GM18517 (cell line): ENCODE measurements at regions not wholly inside any gene's neighbourhood (a gene's known extent, or its start where the extent isn't known, plus 50 kb on each side); places are given as distances from the start of the nearest gene placed in this dataset.
"Not testable (repeated sequence)": the region's sequence is repeated elsewhere in the genome, so short reads cannot be mapped to it uniquely, and the experiment has no call there.

Source experiments
- ATAC-seq: cut with Tn5 transposase; IDR thresholded peaks from one replicate; pipeline ENCODE4 v1.9.1; 2021; ENCODE audit warnings: mild to moderate bottlenecking, moderate library complexity; ENCODE audit not compliant: unreplicated experiment

- ATAC-seq, result no peak
Observed at GRCh38 chr7:126178865-126179264, 1073.9 kb downstream of the GRM8 start.

GRCh38 chr7:126177782-126178181 lies 1075.0 kb downstream of the GRM8 start:
- ATAC-seq, result no peak

DNA sequence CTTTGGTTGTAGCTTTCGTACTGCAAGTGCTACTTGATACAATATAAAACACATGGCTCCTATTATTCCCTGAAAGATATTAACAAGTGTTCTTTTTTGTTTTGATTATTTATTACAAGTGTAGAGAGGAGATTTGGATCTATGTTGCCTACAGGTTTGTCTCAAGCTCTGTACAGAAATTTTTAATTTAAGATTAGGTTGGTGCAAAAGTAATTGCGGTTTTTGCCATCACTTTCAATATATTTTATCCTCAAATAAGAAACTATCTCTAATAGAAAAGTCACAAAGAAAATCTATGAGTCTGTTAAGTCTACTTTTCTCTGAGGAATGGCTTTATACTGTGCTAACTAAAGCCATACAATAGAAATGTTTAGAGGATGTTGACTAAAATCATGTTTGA lies 1086.1 kb downstream of the GRM8 start:
- no peak for ATAC-seq

DNA sequence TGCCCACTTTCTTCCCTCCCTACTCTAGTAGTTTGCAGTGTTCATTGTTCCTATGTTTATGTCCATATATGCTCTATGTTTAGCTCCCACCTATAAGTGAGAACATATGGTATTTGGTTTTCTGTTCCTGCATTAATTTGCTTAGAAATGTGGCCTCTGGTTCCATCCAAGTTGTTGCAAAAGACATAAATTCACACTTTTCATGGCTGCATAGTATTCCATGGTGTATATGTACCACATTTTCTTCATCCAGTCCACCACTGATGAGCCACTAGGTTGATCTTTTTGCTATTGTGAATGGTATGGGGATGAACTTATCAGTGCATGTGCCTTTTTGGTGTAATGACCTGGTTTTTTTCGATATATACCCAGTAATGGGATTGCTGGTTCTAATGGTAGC lies 1089.1 kb downstream of the GRM8 start:
- ATAC-seq, result no peak

- no peak for ATAC-seq
Observed at GRCh38 chr7:126157391-126157790, 1095.3 kb downstream of the GRM8 start.

DNA sequence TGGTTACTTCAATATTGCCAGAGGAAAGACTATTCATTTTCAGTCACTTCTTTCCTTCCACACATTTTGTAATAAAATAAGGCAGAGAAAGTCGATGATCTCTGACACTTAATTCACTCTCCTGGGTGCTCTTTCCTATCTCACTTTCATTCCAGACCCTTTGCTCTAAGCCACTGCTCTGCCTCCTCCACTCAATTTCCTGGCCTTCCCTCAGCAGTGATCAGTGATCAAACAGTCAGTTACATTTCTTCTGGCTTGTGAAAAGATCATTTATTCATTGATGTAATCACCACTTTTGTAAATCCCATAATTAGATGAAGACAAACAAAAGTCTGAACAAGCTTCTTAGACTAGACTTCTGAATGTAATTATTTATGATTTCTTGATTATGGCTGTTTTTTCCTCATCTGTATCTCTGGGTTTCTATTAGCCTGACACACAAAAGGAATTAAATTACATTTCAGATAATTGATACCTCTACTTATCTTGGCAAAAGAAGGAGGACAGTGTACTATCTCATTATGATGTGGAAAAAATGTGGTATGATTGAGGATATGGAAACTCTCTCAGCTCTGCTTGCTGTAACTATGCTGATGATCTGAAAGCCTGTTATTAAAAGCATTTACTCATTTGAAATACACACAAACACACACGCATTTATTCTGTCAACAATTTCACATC lies 1102.3 kb downstream of the GRM8 start:
- no peak for ATAC-seq

DNA sequence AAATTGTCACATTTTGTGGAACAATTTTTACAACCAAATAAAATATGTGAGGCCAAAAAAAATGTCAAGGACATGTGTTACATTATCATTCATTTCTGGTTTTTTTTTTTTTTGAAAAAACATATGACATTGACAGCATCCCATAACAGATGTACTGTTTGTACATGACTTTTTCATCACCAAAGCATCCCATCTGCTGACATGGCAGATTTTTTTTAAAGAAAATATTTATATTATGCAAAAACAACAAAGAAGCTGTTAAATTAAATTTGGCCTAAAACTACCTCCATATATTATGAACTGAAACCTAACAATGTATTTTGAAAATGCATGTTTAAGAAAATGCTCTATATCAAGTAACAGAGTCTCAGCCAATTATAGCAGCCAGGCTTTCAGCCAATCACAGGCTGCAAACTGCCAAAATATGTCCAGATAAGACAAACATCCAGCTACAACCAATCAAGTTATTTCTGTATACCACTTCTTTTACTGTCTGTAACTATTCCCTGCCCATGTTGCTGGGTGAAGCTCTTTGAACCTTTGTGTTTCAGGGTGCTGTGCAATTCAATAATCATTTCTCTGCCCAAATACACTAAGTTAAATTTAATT lies 1111.8 kb downstream of the GRM8 start:
- no peak for ATAC-seq

DNA sequence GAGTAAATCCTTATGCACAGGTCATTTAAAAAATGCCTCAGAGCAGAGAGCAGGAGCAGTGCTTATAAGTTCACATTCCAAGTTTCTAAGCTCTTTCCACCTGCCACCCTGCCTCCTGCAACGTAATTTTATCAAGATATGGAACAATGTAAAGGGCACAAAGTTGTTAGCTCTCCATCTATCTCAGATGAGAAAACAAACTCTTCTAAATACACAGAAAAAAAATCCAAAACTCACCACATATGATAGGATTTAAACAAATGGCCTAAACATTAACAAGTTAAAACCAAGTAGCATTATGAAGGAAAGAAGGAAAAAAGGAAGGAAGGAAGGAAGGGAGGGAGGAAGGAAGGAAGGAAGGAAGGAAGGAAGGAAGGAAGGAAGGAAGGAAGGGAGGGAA lies 1132.8 kb downstream of the GRM8 start:
- no peak for ATAC-seq

DNA sequence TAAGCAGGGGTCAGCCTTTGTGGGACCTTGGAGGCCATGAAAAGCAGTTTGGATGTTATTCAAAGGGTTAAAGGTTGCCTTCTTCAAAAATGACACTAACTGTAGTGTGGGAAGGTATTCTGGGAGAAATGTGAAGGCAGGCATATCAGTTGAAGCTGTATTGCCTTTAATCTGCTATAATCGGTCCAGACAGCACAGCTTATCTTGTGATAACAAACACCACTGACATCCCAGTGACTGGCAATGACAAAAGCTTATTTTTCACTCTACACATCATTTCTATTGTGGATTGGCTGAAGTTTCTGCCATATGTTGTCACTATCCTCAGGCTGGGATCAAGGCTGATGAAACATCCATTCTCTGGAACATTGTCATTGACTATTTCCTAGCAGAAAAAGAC lies 1149.2 kb downstream of the GRM8 start:
- ATAC-seq, result no peak

- ATAC-seq, result no peak
Observed at GRCh38 chr7:126083014-126083413, 1153.4 kb upstream of the POT1 start.

GRCh38 chr7:126079581-126079980 lies 1150.0 kb upstream of the POT1 start:
- no peak for ATAC-seq

DNA sequence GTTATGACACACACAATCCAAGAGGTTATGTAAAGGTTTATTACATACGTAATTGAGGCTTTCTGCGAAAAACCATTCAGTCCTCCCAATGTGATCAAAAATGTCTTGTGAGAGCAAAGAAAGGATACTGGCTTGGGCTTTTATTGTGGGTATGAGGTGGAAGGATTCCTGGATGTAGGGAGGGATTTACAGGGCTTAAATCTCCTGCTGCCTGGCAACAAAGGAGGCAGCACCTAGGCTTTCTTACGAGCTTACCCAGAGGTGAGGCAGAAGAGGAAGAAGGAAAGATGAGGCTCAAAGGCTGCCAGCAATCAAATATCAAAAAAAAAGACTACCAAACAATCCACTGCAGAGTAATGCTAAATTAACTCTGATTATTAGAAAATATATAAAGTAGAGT lies 1149.5 kb upstream of the POT1 start:
- ATAC-seq, result no peak

- ATAC-seq, result no peak
Observed at GRCh38 chr7:126065766-126066165, 1136.1 kb upstream of the POT1 start.

- no peak for ATAC-seq
Observed at GRCh38 chr7:126057979-126058378, 1128.4 kb upstream of the POT1 start.

DNA sequence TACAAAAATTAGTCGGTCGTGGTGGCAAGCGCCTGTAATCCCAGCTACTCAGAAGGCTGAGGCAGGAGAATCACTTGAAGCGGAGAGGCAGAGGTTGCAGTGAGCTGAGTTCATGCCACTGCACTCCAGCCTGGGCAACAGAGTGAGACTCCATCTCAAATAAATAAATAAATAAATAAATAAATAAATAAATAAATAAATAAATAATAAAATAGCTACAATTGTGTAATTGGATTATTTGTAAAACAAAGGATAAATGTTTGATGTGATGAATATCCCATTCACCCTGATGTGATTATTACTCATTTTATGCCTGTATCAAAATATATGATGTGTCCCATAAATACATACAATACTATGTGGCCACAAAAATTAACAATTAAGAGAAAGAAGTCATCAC lies 1127.0 kb upstream of the POT1 start:
- not testable (repeated sequence) for ATAC-seq

DNA sequence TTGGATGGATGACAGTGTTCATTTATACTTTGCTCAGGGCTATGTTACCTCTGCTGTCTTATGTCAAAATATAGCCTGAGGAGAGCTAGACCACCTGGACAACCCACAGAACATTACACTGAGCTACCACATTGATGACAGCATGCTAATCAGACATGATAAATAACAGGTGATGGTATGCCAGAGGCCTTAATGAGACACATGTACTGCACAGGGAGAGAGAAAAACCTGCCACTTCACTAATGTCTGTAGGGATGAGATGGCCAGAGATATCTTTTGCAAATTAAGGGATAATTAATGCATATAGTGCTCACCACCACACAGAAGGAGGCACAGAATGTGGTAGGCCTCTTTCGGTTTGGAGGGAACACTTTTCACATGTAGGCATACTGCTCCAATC lies 1122.6 kb upstream of the POT1 start:
- ATAC-seq, result no peak

GRCh38 chr7:126044662-126045061 lies 1115.0 kb upstream of the POT1 start:
- ATAC-seq, result no peak

GRCh38 chr7:126041472-126041871 lies 1111.8 kb upstream of the POT1 start:
- no peak for ATAC-seq

DNA sequence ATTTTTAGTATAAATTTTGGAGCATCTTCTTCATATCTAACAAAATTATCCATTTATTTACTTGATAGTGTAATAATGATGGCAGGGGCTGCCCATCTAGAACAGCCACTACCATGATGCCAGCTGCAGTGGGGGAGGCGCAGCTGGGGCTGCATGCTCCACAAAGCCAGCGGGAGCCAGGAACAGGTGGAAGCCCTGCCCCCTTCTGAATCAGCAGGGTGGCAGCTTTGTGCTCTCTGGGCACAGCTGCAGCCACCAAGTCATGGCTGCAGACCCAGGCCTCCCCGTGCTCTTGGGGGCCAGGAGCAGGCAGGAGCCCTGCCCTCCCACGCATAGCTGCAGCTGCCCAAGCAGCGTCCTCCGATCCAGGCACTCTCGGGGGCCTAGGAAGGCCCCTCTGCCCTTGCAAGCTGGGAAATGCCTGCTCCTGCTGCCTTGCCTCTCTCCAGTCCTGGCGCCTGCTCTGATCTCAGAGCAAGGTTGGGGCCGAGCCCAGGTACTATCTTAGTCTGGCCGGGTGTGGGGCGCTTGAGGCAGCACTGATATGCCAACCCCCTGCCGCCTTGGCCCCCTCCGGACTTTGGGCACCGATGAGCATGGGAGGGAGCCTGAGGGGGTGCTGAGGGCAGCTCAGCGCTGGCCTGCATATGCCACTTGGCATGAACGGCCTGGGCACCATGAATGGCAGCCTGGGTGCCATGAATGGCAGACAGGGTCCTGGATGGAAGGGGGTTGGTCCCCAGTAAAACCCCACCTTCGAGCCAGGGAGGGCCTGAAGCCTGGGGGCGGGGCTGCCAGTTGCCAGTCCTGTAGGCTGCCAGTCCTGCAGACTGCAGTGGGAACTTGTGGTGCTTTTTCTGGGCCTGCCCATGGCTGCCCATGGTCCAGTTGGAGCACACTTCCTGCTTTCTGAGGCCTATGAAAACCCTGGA lies 1110.8 kb upstream of the POT1 start:
- no peak for ATAC-seq

GRCh38 chr7:126026421-126027088 lies 1096.9 kb upstream of the POT1 start:
- no peak for ATAC-seq

DNA sequence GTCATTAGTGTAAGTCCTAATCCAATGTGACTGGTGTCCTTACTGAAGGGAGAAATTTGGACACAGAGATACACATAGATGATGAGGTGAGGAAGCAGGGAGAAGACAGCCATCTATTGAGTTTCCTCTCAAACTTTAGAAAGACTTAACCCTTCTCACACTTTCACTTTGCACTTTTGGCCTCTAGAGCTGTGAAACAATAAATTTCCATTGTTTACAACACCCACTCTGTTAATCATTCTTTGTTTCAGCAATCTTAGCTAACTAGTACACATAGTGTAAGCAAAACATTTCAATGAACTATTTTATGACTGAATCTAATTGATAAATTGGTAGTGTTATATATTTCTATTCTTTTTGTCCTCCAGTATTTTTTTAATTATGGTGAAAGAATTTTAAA lies 1092.8 kb upstream of the POT1 start:
- no peak for ATAC-seq
